A549 (cell line): ENCODE measurements at regions not wholly inside any gene's neighbourhood (a gene's known extent, or its start where the extent isn't known, plus 50 kb on each side); places are given as distances from the start of the nearest gene placed in this dataset.

Source experiments
- ATAC-seq, 2 experiments: fragments of 200-7000 bp in 1 of 2; fragments of >200 bp in 1 of 2; cut with Nextera tagmentation in 1 of 2; cut with Tn5 transposase in 1 of 2; 3 replicates each; pipeline versions ENCODE4 v1.8.0 to v1.9.1; 2018 to 2020; ENCODE audit warnings: mild to moderate bottlenecking in 1 of 2, moderate library complexity in 1 of 2
- CTCF ChIA-PET: fragments of 300-600 bp; sonication (Branson Sonifier 250); formaldehyde crosslinking; extraction: SDS; loops from one replicate; lab custom pipeline; 2021; ENCODE audit warnings: antibody characterized with exemption, inconsistent platforms; lab: Yijun Ruan, JAX
- POLR2A ChIA-PET: fragments of 350-600 bp; formaldehyde crosslinking; extraction: SDS; loops from one replicate; lab custom pipeline; 2021; ENCODE audit warnings: antibody characterized with exemption, inconsistent platforms; lab: Yijun Ruan, JAX
- DNase-seq, 2 experiments: peaks; one replicate each; pipeline versions ENCODE4 v3.0.0 to v3.0.0-alpha.2; 2011 to 2016; ENCODE audit warnings: low read depth in 1 of 2, low spot score in 1 of 2
- FAIRE-seq: peaks from 2 replicates; lab custom pipeline; 2011; peaks lifted over from hg19 to GRCh38; lab: Jason Lieb, UNC
- H3K27ac ChIP-seq, 2 experiments: fragments of >200 bp; sonication (Bioruptor Twin); formaldehyde crosslinking; 3 replicates each; pipeline ENCODE4 v1.5.1; 2016 to 2017
- H3K4me1 ChIP-seq: fragments of >200 bp; sonication (Bioruptor Twin); formaldehyde crosslinking; 3 replicates; pipeline ENCODE4 v1.6.1; 2016
- H3K4me2 ChIP-seq: fragments of >200 bp; sonication (Bioruptor Twin); formaldehyde crosslinking; 3 replicates; pipeline ENCODE4 v1.6.1; 2016
- H3K4me3 ChIP-seq: fragments of >200 bp; sonication (Bioruptor Twin); formaldehyde crosslinking; 3 replicates; pipeline ENCODE4 v1.5.1; 2016
- H3K9me3 ChIP-seq: fragments of >200 bp; sonication (Bioruptor Twin); formaldehyde crosslinking; 3 replicates; pipeline ENCODE4 v1.6.1; 2016
- BHLHE40 ChIP-seq: IDR thresholded peaks from 2 replicates; pipeline ENCODE4 v1.6.1; 2012; ENCODE audit warnings: low read depth, low read length, inconsistent platforms
- EHF ChIP-seq: fragments of 250-450 bp; sonication (Bioruptor Pico); IDR thresholded peaks from 2 replicates; pipeline ENCODE4 v1.5.0; 2020; ENCODE audit warnings: mild to moderate bottlenecking
- EHMT2 ChIP-seq: fragments of 200-600 bp; sonication (generic); IDR thresholded peaks from 2 replicates; pipeline ENCODE4 v1.6.1; 2016; ENCODE audit warnings: antibody characterized with exemption, low read depth, mild to moderate bottlenecking, moderate library complexity
- ESRRA ChIP-seq: fragments of 150-350 bp; IDR thresholded peaks from 2 replicates; pipeline ENCODE4 v1.6.1; 2014; ENCODE audit warnings: mild to moderate bottlenecking, low read length, borderline replicate concordance
- FOSL2 ChIP-seq, 2 experiments: fragments of 450-650 bp in 1 of 2; fragments of >200 bp in 1 of 2; sonication (Bioruptor Twin) in 1 of 2; formaldehyde crosslinking; IDR thresholded peaks; 2 replicates each; pipeline versions ENCODE4 v1.5.0 to v1.6.1; 2016 to 2020; ENCODE audit warnings: mild to moderate bottlenecking in 1 of 2, moderate library complexity in 1 of 2
- FOXS1 ChIP-seq: fragments of 250-450 bp; sonication (Bioruptor Pico); IDR thresholded peaks from 2 replicates; pipeline ENCODE4 v1.5.0; 2020; ENCODE audit warnings: mild to moderate bottlenecking, moderate library complexity
- GATA3 ChIP-seq: IDR thresholded peaks from 2 replicates; pipeline ENCODE4 v1.6.1; 2012; ENCODE audit warnings: borderline replicate concordance
- HEYL ChIP-seq: fragments of 250-450 bp; sonication (Bioruptor Pico); IDR thresholded peaks from 2 replicates; pipeline ENCODE4 v1.8.0; 2021; ENCODE audit warnings: mild to moderate bottlenecking, moderate library complexity
- HOXA7 ChIP-seq: fragments of 250-450 bp; sonication (Bioruptor Pico); IDR thresholded peaks from 2 replicates; pipeline ENCODE4 v1.5.0; 2020; ENCODE audit warnings: mild to moderate bottlenecking, moderate library complexity
- HOXB13 ChIP-seq: fragments of 250-450 bp; sonication (Bioruptor Pico); IDR thresholded peaks from 2 replicates; pipeline ENCODE4 v1.5.0; 2020; ENCODE audit warnings: low read depth, mild to moderate bottlenecking, moderate library complexity
- JUN ChIP-seq, 2 experiments: fragments of >200 bp; sonication (Bioruptor Twin); formaldehyde crosslinking; IDR thresholded peaks; 2 replicates in 1 of 2; 3 replicates in 1 of 2; pipeline ENCODE4 v1.6.1; 2016 to 2017
- JUNB ChIP-seq: fragments of >200 bp; sonication (Bioruptor Twin); formaldehyde crosslinking; IDR thresholded peaks from 2 replicates; pipeline ENCODE4 v1.6.1; 2016
- KDM5A ChIP-seq: fragments of 200-600 bp; sonication (generic); IDR thresholded peaks from 2 replicates; pipeline ENCODE4 v1.6.1; 2016; ENCODE audit warnings: antibody characterized with exemption, mild to moderate bottlenecking
- MAZ ChIP-seq: fragments of 150-350 bp; IDR thresholded peaks from 2 replicates; pipeline ENCODE4 v1.6.1; 2014; ENCODE audit warnings: antibody characterized with exemption, low read depth, low read length, borderline replicate concordance
- MYC ChIP-seq: IDR thresholded peaks from 2 replicates; pipeline ENCODE4 v1.6.1; 2012; ENCODE audit warnings: mild to moderate bottlenecking, inconsistent platforms, low read length, improper control_type of control experiment, borderline replicate concordance
- NFE2L2 ChIP-seq: fragments of 150-350 bp; conservative IDR thresholded peaks from 2 replicates; pipeline ENCODE4 v1.6.1; 2014; ENCODE audit warnings: low read length
- NR3C1 ChIP-seq: fragments of >200 bp; sonication (Bioruptor Twin); formaldehyde crosslinking; IDR thresholded peaks from 3 replicates; pipeline ENCODE4 v1.6.1; 2017
- PHF8 ChIP-seq: fragments of 200-600 bp; sonication (generic); IDR thresholded peaks from 2 replicates; pipeline ENCODE4 v1.6.1; 2016; ENCODE audit warnings: low read depth, mild to moderate bottlenecking, antibody characterized with exemption, moderate library complexity, borderline replicate concordance
- POLR2A ChIP-seq: IDR thresholded peaks from 2 replicates; pipeline ENCODE4 v1.6.1; 2012; ENCODE audit warnings: mild to moderate bottlenecking, low read length
- POLR2AphosphoS2 ChIP-seq: conservative IDR thresholded peaks from 2 replicates; pipeline ENCODE4 v1.6.1; 2012; ENCODE audit warnings: low read length, improper control_type of control experiment, inconsistent platforms
- RARB ChIP-seq: fragments of 250-450 bp; sonication (Bioruptor Pico); IDR thresholded peaks from 2 replicates; pipeline ENCODE4 v1.8.0; 2021; ENCODE audit warnings: mild to moderate bottlenecking, moderate library complexity
- RNF2 ChIP-seq: fragments of 200-600 bp; sonication (generic); IDR thresholded peaks from 2 replicates; pipeline ENCODE4 v1.6.1; 2016; ENCODE audit warnings: low read depth, mild to moderate bottlenecking, antibody characterized with exemption, moderate library complexity, borderline replicate concordance
- SMC3 ChIP-seq: fragments of >200 bp; sonication (Bioruptor Twin); formaldehyde crosslinking; IDR thresholded peaks from 3 replicates; pipeline ENCODE4 v1.6.1; 2018; ENCODE audit warnings: inconsistent platforms
- SREBF2 ChIP-seq: fragments of 450-650 bp; IDR thresholded peaks from 2 replicates; pipeline ENCODE4 v1.6.1; 2014; ENCODE audit warnings: mild to moderate bottlenecking, moderate library complexity
- TP53 ChIP-seq: fragments of 250-450 bp; sonication (Bioruptor Pico); IDR thresholded peaks from 2 replicates; pipeline ENCODE4 v1.5.0; 2021; ENCODE audit warnings: mild to moderate bottlenecking, moderate library complexity
- ZC3H11A ChIP-seq: fragments of 450-650 bp; IDR thresholded peaks from 2 replicates; pipeline ENCODE4 v1.6.1; 2014; ENCODE audit warnings: antibody characterized with exemption, mild to moderate bottlenecking
- ZFP36 ChIP-seq: fragments of 450-650 bp; IDR thresholded peaks from 2 replicates; pipeline ENCODE4 v1.6.1; 2014; ENCODE audit warnings: borderline replicate concordance; ENCODE audit not compliant: partially characterized antibody
- ZNF302 ChIP-seq: fragments of 250-450 bp; sonication (Bioruptor Pico); IDR thresholded peaks from 2 replicates; pipeline ENCODE4 v1.9.0; 2021; ENCODE audit warnings: inconsistent platforms, mild to moderate bottlenecking, moderate library complexity
- ZSCAN20 ChIP-seq: fragments of 250-450 bp; sonication (Bioruptor Pico); IDR thresholded peaks from 2 replicates; pipeline ENCODE4 v1.8.0; 2022; ENCODE audit warnings: mild to moderate bottlenecking, moderate library complexity
- WGBS: methylation state at CpG from one replicate; pipeline ENCODE4 v1.1.6; 2017; ENCODE audit errors: missing lambda C conversion rate; 5-methylcytosine and 5-hydroxymethylcytosine counted together
- TF ChIP-seq, protein P1 (sequence below): fragments of 450-650 bp; IDR thresholded peaks from 2 replicates; pipeline ENCODE4 v1.6.1; 2014; ENCODE audit warnings: antibody characterized with exemption
- TF ChIP-seq, protein P2 (sequence below): fragments of >200 bp; sonication (Bioruptor Twin); formaldehyde crosslinking; IDR thresholded peaks from 3 replicates; pipeline ENCODE4 v1.6.1; 2016
- TF ChIP-seq, protein P3 (sequence below): fragments of >200 bp; sonication (Bioruptor Twin); formaldehyde crosslinking; IDR thresholded peaks from 3 replicates; pipeline ENCODE4 v1.5.1; 2016

DNA sequence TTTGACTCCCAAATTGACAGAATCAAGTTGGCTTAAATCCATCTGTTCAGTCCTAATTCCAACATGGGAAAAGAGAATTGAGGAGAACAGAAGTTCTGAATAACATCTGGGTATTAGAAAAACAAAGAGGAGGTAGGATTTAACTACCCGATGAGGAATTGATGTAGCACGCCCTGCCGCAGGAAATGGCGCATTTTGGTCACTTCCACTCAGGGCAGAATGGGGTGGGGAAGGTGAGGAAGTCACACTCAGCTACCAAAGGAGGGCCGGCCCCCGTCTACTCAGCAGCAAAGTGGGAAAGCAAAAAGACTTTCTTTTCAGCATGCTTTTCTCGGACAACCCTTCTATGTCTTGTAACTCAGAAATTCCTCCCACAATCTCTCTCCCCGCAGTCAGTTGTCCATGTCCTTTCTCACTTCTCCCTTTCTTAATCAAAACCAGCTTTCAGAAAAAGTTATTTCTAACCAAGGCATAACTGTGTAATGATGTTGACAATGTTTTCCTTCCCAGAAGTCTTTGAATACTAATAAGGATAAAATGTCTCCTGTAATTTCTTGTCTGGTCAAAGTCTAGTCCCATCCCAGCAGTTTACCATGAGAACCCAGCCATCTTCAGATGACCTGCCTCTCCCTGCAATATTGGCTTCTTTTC lies 60.5 kb upstream of the SIPA1L2 start:
- ATAC-seq (no peak), FAIRE-seq (no peak), DNase-seq (no peak)
- 86% methylated on average over 8 of the region's 8 CpGs for WGBS
- ChIA-PET POLR2A (no interaction called here), CTCF (no interaction called here)
- Histone ChIP-seq H3K4me1 (no peaks in the 10 kb centered on the region), H3K4me3 (no peak overlapping the region), H3K4me2 (no peak overlapping the region), H3K27ac (no peak overlapping the region), H3K9me3 (peaks cover 11% of the 10 kb centered on the region)
- no peak for TF ChIP-seq FOSL2 (IDR thresholded peaks at IDR 0.05)
- no peak for TF ChIP-seq FOSL2 (CRISPR knock-in tag; IDR thresholded peaks at IDR 0.05)
- TF ChIP-seq BHLHE40: no peak
- TF ChIP-seq, protein P1, sequence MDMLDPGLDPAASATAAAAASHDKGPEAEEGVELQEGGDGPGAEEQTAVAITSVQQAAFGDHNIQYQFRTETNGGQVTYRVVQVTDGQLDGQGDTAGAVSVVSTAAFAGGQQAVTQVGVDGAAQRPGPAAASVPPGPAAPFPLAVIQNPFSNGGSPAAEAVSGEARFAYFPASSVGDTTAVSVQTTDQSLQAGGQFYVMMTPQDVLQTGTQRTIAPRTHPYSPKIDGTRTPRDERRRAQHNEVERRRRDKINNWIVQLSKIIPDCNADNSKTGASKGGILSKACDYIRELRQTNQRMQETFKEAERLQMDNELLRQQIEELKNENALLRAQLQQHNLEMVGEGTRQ: no peak
- no peak for TF ChIP-seq HOXB13 (CRISPR knock-in tag)
- no peak for TF ChIP-seq HOXA7 (CRISPR knock-in tag)
- TF ChIP-seq, protein P2, sequence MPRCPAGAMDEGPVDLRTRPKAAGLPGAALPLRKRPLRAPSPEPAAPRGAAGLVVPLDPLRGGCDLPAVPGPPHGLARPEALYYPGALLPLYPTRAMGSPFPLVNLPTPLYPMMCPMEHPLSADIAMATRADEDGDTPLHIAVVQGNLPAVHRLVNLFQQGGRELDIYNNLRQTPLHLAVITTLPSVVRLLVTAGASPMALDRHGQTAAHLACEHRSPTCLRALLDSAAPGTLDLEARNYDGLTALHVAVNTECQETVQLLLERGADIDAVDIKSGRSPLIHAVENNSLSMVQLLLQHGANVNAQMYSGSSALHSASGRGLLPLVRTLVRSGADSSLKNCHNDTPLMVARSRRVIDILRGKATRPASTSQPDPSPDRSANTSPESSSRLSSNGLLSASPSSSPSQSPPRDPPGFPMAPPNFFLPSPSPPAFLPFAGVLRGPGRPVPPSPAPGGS: no peak
- TF ChIP-seq MAZ: no peak
- no peak for TF ChIP-seq ZC3H11A
- no peak for TF ChIP-seq GATA3
- TF ChIP-seq SMC3: no peak
- no peak for TF ChIP-seq RARB (CRISPR knock-in tag)
- no peak for TF ChIP-seq EHF
- TF ChIP-seq ZSCAN20: no peak
- no peak for TF ChIP-seq PHF8
- no peak for TF ChIP-seq SREBF2
- no peak for TF ChIP-seq POLR2A
- TF ChIP-seq ZFP36: no peak

DNA sequence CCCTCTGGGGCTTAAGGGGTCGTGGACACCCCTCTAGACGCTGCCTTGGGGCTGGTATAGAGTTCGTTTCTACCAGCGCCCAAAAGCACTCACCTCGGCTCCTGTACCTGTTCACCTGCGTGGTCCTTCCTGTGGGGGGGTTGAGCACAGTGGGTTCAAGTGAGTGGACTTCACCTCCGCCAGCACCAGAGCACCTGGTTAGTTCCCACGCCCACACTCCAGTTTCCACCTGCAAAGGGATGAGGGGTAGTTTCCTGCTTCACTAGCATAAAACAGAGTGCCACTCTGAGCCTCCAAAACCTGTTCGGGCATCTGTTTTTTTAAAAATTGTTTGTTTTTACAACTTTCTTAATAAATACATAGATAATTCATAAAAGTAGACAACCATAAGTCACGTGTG lies 64.5 kb upstream of the SIPA1L2 start:
- Histone ChIP-seq H3K4me1 (no peaks in the 10 kb centered on the region), H3K27ac (no peak overlapping the region), H3K4me3 (no peak overlapping the region), H3K4me2 (no peak overlapping the region), H3K9me3 (no peaks in the 10 kb centered on the region)
- FAIRE-seq: no peak
- no peak for ATAC-seq
- TF ChIP-seq TP53 (CRISPR knock-in tag) (no peak), NR3C1 (no peak), NFE2L2 (no peak)
- TF ChIP-seq, all 56 proteins: peak for 0
- ChIA-PET CTCF (interaction anchor here (0.9 kb wide), 1 partner anchor 15 kb away, joined by 3 read pairs; no protein-coding TSS in a partner anchor), POLR2A (no interaction called here)
- DNase-seq: no peak
- 56% methylated on average over 10 of the region's 10 CpGs for WGBS

DNA sequence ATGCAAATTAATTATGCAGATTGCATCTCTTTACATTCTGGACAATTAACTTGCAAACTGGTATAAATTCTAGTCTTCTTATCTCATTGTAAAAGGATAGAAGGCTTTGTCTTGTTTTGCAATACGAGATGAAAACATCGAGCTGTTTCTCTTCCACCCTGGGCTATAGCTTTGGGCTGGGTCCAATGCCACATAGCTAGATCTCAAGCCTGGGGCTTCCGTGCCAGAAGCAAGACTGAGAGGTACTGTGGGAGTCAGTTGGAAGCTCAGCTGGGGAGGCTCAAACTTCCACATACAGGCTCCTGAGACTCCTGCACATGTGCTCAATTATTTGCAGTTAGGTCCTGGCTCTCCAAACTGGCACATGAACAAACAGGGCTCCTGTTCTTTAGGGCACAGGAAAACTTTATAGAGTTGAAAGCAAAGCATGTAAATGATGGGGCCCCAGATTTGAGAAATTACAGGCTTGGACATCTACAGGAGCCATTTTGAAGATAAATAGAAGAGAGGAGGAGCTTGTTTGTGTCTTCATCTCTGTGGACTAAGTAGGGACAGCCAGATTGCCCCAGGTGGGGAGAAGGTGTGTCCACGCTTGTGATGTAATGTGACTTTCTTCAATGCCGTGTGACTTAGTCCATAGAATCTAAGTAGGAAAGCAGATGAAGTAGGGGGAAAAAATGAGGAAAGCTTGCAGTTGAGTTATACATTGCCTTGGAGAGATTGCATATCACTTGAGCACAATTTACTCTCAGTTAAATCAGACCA lies 65.9 kb upstream of the SIPA1L2 start:
- no peaks in the 10 kb centered on the region for H3K9me3 ChIP-seq
- CTCF ChIA-PET: interaction anchor here (0.9 to 1.2 kb wide), 2 partner anchors 13 to 25 kb away, joined by 3 read pairs; no protein-coding TSS in a partner anchor
- no peaks in the 10 kb centered on the region for H3K4me1 ChIP-seq
- H3K4me2 ChIP-seq: no peak overlapping the region
- no peak overlapping the region for H3K4me3 ChIP-seq
- 60% methylated on average over 5 of the region's 5 CpGs for WGBS
- no peak for DNase-seq
- no peak for FAIRE-seq
- no peak overlapping the region for H3K27ac ChIP-seq
- TF ChIP-seq ZC3H11A (no peak), HOXA7 (CRISPR knock-in tag) (no peak), HEYL (CRISPR knock-in tag) (no peak), RNF2 (no peak), KDM5A (no peak), EHMT2 (no peak), FOXS1 (CRISPR knock-in tag) (no peak), POLR2A (no peak), MYC (no peak), ESRRA (no peak), PHF8 (no peak), JUN (IDR thresholded peaks at IDR 0.05) (no peak), ZNF302 (CRISPR knock-in tag) (no peak), JUNB (no peak), POLR2AphosphoS2 (no peak)
- TF ChIP-seq, protein P3, sequence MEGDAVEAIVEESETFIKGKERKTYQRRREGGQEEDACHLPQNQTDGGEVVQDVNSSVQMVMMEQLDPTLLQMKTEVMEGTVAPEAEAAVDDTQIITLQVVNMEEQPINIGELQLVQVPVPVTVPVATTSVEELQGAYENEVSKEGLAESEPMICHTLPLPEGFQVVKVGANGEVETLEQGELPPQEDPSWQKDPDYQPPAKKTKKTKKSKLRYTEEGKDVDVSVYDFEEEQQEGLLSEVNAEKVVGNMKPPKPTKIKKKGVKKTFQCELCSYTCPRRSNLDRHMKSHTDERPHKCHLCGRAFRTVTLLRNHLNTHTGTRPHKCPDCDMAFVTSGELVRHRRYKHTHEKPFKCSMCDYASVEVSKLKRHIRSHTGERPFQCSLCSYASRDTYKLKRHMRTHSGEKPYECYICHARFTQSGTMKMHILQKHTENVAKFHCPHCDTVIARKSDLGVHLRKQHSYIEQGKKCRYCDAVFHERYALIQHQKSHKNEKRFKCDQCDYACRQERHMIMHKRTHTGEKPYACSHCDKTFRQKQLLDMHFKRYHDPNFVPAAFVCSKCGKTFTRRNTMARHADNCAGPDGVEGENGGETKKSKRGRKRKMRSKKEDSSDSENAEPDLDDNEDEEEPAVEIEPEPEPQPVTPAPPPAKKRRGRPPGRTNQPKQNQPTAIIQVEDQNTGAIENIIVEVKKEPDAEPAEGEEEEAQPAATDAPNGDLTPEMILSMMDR: no peak
- TF ChIP-seq, all 56 proteins: peak for 0
- ATAC-seq: no peak
- POLR2A ChIA-PET: interaction anchor here (0.5 kb wide), 1 partner anchor 1265 kb away, joined by 3 read pairs; no protein-coding TSS in a partner anchor
